GM08714 (cell line): ENCODE measurements at regions not wholly inside any gene's neighbourhood (a gene's known extent, or its start where the extent isn't known, plus 50 kb on each side); places are given as distances from the start of the nearest gene placed in this dataset.

Source experiments
- H3K4me3 ChIP-seq: fragments of 200-500 bp; sonication (Bioruptor generic); 2 replicates; pipeline ENCODE4 v1.5.1; 2014; ENCODE audit warnings: mild to moderate bottlenecking, low read length, inconsistent platforms
- ZNF274 ChIP-seq: IDR thresholded peaks from 2 replicates; pipeline ENCODE4 v1.6.1; 2012; ENCODE audit warnings: mild to moderate bottlenecking, low read depth, low read length

- no peak overlapping the region for H3K4me3 ChIP-seq
- TF ChIP-seq ZNF274: no peak
Observed at GRCh38 chr22:27636716-27637508, 164.6 kb downstream of the MN1 start.

- TF ChIP-seq ZNF274: no peak
Observed at GRCh38 chr22:27637604-27638003, 164.0 kb downstream of the MN1 start.

GRCh38 chr22:27638329-27639233 lies 163.0 kb downstream of the MN1 start:
- TF ChIP-seq ZNF274: no peak
- no peak overlapping the region for H3K4me3 ChIP-seq

More at GRCh38 chr22:27637604-27638003, 164.0 kb downstream of the MN1 start:
- H3K4me3 ChIP-seq: no peak overlapping the region

DNA sequence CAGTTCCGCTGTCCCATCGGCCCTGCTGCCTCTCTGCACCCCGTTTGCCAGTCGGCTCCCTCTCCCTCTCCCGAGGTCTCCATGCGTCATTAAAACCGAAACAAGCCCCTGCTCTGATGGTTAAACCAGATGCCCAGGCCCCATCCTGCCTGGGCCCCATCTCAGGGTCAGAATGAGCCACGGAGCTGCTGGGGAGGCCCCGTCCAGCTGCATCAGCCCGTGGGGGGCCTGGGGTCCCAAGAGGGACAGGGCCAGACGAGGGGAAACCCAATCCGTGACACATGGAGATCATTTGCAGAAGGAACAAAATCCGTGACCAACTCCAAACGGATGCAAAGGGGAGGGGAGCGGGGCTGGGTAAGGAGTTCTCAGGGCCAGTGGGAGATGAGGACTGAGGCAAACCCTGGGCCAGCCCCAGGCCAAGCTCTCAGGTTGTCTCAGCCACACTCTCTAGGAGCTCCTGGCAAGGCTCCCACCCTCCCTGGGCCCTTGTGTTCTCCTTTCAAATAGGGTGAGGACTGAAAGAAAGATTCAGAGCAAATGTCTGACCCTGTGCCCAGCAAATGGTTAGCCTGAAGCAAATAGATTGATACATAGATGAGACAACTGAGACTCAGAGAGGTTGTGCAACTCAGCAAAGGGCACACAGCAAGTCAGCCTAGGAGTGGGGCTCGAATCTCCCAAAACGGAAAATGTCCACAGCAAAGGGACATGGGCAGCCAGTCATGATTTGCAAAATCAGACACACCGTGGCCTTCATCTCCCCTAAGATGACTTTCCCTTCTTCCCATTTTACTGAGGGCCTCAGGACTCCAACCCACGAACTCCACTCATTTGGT lies 162.1 kb downstream of the MN1 start:
- H3K4me3 ChIP-seq: no peak overlapping the region
- TF ChIP-seq ZNF274: no peak

- H3K4me3 ChIP-seq: no peak overlapping the region
- no peak for TF ChIP-seq ZNF274
Observed at GRCh38 chr22:27641049-27641795, 160.3 kb downstream of the MN1 start.

DNA sequence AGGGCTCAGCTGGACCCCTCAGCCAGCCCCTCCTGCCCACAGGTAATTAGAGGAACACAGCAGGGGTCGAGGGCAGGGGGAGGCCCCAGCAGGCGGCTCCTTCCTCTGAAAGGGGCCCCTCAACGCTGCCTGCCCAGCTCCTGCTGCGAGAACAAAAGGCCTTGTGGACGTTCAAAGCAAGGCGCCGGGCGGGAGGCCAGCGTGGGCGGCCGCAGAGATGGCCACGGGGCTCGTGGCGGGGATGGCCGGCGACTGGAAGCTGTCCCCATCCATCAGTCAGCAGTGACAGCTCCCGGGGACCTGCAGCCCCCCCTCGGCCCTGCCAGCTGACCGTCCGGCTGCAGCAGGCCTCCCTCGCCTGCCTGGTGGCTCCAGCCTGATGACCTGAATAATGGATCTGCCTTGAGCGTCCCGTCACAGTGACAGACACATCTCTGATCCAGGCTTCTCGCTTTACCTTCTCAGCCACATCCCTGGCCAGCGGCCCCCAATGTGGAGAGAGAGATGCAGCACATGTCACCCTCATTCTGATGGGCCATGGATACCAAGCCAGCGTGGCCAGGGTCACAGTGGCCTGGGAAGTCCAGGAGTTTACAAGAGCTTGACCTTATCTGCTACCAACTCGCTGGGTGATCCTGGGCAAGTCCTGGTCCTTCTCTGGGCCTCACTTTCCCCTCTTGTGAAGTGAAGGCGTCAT lies 159.3 kb downstream of the MN1 start:
- no peak overlapping the region for H3K4me3 ChIP-seq
- TF ChIP-seq ZNF274: no peak

- TF ChIP-seq ZNF274: no peak
- no peak overlapping the region for H3K4me3 ChIP-seq
Observed at GRCh38 chr22:27643907-27644306, 157.6 kb downstream of the MN1 start.

DNA sequence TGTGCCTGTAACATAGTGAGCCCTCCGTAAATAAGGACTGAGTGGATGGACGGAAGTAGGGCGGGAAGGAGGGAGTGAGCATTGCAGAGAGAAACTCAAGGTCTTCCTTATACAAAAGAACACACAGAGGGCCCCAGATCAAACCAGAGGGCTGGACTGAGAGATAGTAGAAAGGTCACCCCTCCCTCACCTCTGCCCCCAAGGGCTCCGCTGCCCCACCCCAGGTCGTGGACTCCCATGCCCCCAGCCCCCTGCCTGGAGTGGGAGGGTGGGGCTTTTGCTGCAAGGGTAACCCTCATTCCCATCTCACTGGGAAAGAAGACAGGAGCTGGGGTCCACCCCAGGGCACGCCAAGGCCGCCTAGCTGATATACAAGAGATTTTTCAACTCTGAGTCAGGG lies 157.0 kb downstream of the MN1 start:
- no peak overlapping the region for H3K4me3 ChIP-seq
- no peak for TF ChIP-seq ZNF274

GRCh38 chr22:27647540-27647939 lies 154.0 kb downstream of the MN1 start:
- no peak overlapping the region for H3K4me3 ChIP-seq
- no peak for TF ChIP-seq ZNF274

DNA sequence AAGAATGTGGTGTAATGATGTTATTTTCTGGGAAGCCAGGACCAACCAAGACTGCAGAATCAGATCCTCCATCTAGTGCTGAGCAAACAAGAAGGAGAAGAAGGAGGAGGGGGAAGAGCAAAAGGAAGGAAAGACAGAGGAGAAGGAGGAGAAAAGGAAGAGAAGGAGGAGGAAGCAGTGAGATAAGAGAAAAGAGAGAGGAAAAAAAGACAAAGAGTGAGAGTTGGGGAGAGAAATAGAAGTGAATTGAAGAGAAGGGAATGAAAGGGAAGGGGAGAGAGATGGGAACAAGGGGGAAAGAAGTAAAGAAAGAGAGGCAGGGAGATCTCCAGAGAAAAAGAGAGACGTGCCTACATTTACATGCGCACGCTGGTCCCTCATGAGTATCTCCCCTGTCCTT lies 153.5 kb downstream of the MN1 start:
- no peak overlapping the region for H3K4me3 ChIP-seq
- no peak for TF ChIP-seq ZNF274

DNA sequence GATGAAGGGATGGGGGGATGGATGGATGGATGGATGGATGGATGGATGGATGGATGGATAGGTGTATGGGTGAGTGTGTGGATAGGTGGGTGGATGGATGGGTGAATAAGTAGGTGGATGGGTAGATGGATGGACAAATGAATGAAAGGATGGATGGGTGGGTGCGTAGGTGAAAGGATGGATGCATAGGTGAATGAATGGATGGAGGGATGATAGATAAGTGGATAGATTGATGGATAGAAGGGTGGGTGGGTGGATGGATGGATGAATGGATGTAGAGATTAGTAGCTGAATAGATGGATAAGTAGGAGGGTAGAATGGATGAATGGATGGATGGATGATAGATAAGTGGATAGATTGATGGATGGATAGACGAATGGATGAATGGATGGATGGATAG lies 152.7 kb downstream of the MN1 start:
- H3K4me3 ChIP-seq: no peak overlapping the region
- no peak for TF ChIP-seq ZNF274

DNA sequence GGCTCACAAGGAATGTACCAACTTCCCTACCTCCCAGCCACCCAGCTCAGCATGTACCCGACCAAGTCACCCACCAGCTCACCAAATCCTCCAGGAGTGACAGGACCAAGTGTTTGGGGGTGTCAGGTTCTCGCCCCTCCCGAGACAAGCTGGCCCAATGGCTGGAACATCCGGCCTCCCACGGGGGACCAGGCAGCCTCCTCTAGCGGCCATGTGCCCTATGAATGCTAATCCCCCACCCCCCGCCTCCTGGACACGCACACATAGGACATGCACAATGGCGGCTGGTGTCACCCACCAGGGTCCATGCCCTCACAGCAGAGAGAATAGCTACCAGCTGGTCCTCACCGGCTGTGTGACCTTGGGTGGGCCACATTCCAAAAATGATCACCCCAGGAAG lies 151.0 kb downstream of the MN1 start:
- no peak for TF ChIP-seq ZNF274
- no peak overlapping the region for H3K4me3 ChIP-seq

DNA sequence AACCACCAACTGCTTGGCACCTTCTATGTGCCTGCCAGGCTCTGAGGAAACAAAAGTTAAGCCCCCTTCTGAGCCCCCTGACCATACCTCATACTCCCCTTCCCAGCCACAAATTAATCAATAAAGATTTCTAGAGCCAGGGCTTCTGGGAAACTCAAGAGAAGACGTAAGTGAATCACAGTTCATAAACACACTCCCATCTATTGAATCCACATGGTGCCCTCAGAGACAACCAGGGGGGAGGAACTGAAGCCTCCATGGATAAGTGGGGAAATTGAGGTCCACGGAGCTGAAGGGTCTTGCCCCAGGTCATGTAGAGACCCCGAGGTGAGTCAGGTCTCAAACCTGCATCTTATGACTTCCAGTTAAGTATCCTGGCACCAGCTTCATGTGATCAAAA lies 150.6 kb downstream of the MN1 start:
- TF ChIP-seq ZNF274: no peak
- no peak overlapping the region for H3K4me3 ChIP-seq
